HG03439 (cell line): ENCODE measurements at regions not wholly inside any gene's neighbourhood (a gene's known extent, or its start where the extent isn't known, plus 50 kb on each side); places are given as distances from the start of the nearest gene placed in this dataset.

Source experiments
- ATAC-seq: cut with Tn5 transposase; IDR thresholded peaks from one replicate; pipeline ENCODE4 v1.9.1; 2021; ENCODE audit warnings: mild to moderate bottlenecking, moderate library complexity; ENCODE audit not compliant: unreplicated experiment

DNA sequence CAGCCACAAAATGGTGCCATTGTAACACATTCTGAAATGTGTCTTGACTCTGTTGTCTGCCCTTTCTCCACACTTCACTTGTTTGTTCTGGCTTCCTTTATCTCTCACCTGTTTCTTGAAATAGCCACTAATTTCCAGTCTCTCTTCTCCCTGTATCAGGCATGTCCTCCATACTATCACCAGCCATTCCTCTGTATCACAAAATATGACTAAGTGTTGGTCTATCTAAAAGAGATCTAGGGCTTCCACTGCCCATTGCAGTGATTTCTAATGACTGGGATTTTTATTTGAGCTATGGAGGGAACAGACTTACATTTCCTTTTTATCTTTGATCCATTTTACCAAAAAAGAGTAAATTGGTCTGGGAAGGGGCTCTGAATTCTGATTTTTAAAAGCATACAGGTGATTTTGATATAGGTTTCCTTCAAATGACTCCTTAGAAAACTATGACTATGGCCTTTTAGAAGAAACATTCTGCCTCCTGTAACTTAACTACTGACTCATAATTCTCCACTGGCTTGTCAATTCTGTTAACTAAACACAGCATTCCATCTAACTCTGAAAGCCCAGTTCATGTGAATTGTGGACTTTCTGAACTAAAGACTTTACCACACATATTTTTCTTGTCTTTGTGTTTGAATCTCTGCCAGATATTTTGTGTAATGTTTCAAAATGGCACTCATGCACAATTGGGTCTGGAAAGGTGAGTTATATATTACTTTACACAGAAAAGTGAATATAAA is 1121.4 kb downstream of the XPNPEP1 start:
- no peak for ATAC-seq

DNA sequence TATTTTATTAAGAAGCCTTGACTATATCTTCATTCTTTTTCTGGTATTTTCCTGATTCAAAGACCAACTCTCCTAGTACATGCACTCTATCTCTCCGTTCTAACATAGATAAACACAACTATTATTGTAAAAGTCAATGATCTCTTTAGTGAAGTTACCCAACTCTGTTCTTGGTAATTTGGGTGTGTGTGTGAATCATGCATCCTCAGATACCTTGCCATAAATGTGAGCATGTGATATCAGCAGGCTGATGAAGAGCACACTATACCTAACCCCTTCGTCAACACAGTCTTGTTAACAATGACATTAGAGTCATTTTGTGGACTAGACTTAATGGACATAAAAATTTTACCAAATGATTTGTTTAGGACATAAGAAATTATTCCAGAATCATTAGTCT is 1122.1 kb downstream of the XPNPEP1 start:
- no peak for ATAC-seq

DNA sequence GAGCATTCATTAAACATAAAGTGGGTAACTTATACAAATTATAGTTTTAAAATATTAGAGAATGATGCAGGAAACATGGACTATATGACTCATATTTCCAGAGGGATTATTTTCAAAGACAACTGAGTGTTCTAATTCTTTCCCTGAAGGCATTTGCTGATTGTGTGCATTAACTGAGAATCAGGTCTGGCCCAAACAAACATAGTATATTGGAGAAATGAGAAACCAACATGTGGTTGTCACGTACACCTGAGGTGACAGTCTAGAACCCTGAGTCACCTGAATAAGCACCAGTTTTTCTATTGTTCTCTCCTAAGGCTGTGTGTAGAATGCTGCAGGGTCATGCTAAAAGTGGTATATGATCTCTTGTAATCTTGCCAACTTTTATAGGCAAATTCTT is 1125.7 kb downstream of the XPNPEP1 start:
- ATAC-seq = no peak

DNA sequence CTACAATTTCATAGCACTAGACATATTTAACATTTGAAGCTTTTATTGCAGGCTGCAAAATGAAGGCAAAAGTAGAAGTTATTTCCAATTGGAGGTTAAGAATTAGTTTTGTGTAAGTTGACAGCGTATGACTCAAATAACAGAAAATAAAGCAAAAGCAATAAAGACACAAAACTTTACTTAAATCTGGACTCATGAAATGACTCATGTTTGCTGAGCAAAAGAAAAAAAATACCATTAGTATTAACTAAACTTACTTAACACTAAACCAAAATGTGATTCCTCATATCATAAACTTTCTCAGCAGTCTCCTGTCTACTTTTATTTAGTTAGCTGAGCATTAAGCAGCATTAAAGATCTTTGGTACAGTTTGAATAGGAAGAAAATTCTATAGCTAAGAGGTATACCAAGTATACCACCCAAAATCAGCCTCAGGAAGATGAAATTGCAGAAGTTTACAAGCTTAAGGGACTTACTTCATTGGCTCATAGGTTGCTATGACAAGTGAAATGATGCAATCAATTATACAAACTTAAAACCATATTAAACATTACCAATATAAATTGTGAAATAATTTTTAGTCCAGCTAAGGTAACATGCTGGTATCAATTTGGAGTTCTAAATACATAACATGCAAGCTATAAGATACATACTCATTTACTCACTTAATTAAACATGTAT is 1131.4 kb downstream of the XPNPEP1 start:
- no peak for ATAC-seq

- no peak for ATAC-seq
These were observed 1132.3 kb downstream of the XPNPEP1 start for GRCh38 chr10:108791030-108791429.

- peak; percentile 54 for ATAC-seq
These were observed 1133.4 kb downstream of the XPNPEP1 start for GRCh38 chr10:108789919-108790318.

GRCh38 chr10:108789336-108789735 is 1134.0 kb downstream of the XPNPEP1 start:
- no peak for ATAC-seq

GRCh38 chr10:108788891-108789290 is 1134.4 kb downstream of the XPNPEP1 start:
- ATAC-seq = no peak

DNA sequence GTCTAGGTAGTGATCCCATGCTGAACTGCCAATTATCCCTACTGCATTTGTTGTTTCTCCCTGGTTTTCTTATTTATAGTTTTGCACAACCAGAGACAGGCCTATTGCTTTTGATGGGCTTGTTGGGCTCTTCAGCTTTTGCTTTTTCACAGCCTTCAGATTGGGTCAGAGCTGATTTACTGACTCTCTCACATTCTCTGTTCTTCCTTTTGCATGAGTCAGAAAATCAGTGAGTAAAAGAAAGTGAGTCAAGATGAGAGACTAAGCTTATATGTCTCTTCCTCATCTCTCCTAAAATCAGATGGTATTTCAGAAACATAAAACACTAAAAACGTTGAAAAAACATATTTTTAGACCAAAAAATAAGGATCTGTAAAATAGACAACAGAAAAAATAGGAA is 1135.4 kb downstream of the XPNPEP1 start:
- ATAC-seq = no peak

DNA sequence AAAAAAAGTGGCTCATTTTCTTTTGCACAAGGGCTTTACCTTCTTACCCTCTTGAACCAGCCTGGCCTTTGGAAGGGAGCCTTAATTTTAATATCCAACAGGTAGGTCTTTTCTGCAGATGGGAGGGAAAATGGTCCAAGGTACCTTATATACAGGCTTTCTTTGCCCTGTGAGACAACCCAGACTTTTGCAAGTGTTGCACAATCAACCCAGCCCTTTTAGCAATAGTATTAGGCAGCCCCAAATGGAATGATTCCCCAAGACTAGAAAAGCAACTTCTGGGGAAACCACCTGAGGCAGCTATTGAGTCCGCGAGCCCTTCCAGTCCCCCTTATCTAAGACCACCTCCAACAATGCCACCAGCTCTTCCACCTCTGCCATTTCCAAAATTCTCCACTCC is 1138.3 kb downstream of the XPNPEP1 start:
- ATAC-seq = no peak

GRCh38 chr10:108784534-108784933 is 1138.8 kb downstream of the XPNPEP1 start:
- no peak for ATAC-seq

DNA sequence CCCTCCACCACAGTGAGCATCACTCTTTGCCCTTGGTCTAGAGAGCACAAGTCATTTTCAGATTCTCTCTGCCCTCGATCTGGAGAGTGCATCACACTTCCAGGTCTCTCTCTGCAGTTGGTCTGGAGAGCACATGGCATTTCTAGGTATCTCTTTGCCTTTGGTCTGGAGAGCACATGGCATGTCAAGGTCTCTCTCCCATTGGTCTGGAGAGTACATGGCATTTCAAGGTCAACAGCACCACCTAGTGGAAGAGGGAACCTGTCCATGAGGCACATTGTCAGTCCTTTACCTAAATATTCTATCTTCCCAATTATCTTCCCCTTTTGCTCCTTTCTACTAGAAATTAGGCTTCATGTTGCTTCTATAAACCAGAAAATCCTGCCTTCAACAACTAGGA is 1139.4 kb downstream of the XPNPEP1 start:
- ATAC-seq = peak; percentile 69

DNA sequence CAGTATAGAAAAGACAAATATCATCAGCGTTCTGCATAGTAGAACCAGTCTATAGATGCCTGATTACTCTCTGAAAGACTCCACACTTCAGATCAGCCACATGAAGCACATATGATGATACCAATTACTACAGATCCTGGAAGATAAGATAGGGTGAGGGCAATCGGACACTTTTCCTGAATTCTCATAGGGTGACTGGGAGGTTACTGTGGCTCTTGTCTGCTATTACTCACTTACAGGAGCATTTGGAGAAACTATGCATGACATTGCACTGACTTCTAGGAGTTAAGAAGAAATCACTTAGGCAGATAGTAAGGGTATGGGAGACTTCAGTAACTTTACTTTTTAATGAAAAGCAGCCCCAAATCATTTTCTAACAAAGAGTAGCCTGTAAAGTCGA is 1140.9 kb downstream of the XPNPEP1 start:
- no peak for ATAC-seq

DNA sequence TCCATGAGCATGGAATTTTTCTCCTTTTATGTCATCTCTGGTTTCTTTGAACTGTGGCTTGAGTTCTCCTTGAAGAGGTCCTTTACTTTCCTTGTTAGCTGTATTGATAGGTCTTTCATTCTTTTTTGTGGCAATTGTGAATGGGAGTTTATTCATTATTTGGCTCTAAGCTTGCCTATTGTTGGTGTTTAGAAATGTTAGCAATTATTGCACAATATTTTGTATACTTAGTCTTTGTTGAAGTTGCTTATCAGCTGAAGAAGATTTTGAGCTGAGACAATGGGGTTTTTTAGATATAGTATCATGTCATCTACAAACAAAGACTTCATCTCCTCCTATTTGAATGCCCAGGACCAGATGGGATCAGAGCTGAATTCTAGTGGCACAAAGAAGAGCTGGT is 1143.8 kb downstream of the XPNPEP1 start:
- ATAC-seq = no peak

DNA sequence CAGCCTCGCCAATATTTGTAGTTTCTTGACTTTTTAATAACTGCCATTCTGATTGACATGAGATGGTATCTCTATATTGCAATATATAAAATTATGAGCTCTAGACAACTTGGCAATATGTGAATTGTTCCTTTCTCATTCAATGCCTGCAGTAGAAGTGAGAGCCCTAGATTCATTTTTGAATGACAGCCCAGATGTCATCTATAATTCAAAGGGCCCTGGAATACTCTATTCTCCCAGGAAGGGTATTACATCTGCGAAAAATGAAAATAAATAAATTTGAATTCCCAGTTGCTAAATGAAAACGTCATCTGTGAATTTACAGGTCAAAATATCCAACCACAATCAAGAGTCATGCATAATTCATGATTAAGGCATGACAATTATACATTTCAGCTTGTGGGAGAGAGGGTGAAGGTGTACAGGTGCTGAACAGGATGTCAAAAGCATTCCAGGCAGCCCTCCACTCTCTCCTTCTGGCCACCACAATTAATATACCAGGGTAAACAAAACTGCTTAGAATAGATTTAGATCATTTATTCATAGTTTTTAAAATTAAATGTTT is 1147.3 kb downstream of the XPNPEP1 start:
- no peak for ATAC-seq

GRCh38 chr10:108771106-108771505 is 1152.2 kb downstream of the XPNPEP1 start:
- ATAC-seq = no peak

- no peak for ATAC-seq
These were observed 1157.5 kb downstream of the XPNPEP1 start for GRCh38 chr10:108765794-108766193.

- no peak for ATAC-seq
These were observed 1165.4 kb downstream of the XPNPEP1 start for GRCh38 chr10:108757946-108758345.

GRCh38 chr10:108755646-108756045 is 1167.7 kb downstream of the XPNPEP1 start:
- ATAC-seq = no peak

GRCh38 chr10:108753326-108753725 is 1170.0 kb downstream of the XPNPEP1 start:
- ATAC-seq = no peak

GRCh38 chr10:108749042-108749441 is 1174.3 kb downstream of the XPNPEP1 start:
- ATAC-seq = no peak

DNA sequence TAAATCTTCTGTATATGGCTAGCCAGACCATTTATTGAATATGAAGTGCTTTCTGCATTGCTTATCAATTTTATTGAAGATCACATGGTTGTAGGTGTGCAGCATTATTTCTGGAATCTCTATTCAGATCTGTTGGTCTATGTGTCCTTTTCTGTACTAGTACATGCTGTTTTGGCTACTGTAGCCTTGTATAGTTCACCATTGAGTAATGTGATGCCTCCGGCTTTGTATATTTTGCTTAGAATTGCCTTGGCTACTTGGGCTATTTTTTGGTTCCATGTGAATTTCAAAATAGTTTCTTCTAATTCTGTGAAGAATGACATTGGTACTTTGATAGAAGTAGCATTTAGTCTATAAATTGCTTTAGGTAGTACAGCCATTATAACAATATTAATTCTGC is 1187.2 kb downstream of the XPNPEP1 start:
- ATAC-seq = no peak
